PFSK-1 (cell line): ENCODE measurements at regions not wholly inside any gene's neighbourhood (a gene's known extent, or its start where the extent isn't known, plus 50 kb on each side); places are given as distances from the start of the nearest gene placed in this dataset.

Source experiments
- FOXP2 ChIP-seq: optimal IDR thresholded peaks from 2 replicates; pipeline ENCODE3; 2011; ENCODE audit warnings: borderline replicate concordance, control low read depth, inconsistent platforms; ENCODE audit not compliant: insufficient read depth; ENCODE audit errors: extremely low read length, extremely low read depth
- POLR2AphosphoS5 ChIP-seq: IDR thresholded peaks from 2 replicates; pipeline ENCODE4 v1.6.1; 2012; ENCODE audit warnings: low read depth, mild to moderate bottlenecking, control low read depth, low read length, moderate library complexity
- SIN3A ChIP-seq: IDR thresholded peaks from 2 replicates; pipeline ENCODE4 v1.6.1; 2012; ENCODE audit warnings: mild to moderate bottlenecking, low read length, moderate library complexity, borderline replicate concordance; ENCODE audit not compliant: insufficient read depth
- TAF1 ChIP-seq: IDR thresholded peaks from 2 replicates; pipeline ENCODE4 v1.6.1; 2012; ENCODE audit warnings: low read length, control low read depth, borderline replicate concordance; ENCODE audit not compliant: insufficient read depth
- TF ChIP-seq, protein P1 (sequence below), 2 experiments: IDR thresholded peaks; 2 replicates each; pipeline versions ENCODE4 v1.6.1 to v1.8.0; 2011 to 2012; ENCODE audit warnings: low read depth in 2 of 2, low read length in 2 of 2, control low read depth in 1 of 2, inconsistent platforms in 1 of 2, mild to moderate bottlenecking in 1 of 2, moderate library complexity in 1 of 2; ENCODE audit not compliant: insufficient read depth in 1 of 2

DNA sequence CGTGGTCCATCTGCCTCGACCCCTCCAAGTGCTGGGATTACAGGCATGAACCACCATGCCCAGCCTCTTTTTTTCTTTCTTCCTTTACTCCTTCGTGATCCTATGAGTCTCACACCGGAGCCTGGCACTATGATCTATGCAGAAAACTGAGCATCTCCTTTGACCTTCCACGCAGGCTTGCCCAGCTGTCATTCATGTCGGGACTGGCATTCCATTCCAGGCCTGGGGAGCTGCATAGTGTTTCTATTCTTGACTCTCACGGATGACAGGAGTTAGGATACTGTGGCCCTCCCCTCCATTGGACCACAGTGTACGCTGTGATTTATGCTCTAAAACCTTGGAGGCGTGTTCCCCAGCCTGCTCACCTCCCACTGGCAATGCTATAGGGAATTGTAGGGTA, 611.8 kb downstream of the BRD1 start:
- TF ChIP-seq FOXP2 (no peak), SIN3A (no peak), TAF1 (no peak), POLR2AphosphoS5 (no peak)
- TF ChIP-seq, protein P1, sequence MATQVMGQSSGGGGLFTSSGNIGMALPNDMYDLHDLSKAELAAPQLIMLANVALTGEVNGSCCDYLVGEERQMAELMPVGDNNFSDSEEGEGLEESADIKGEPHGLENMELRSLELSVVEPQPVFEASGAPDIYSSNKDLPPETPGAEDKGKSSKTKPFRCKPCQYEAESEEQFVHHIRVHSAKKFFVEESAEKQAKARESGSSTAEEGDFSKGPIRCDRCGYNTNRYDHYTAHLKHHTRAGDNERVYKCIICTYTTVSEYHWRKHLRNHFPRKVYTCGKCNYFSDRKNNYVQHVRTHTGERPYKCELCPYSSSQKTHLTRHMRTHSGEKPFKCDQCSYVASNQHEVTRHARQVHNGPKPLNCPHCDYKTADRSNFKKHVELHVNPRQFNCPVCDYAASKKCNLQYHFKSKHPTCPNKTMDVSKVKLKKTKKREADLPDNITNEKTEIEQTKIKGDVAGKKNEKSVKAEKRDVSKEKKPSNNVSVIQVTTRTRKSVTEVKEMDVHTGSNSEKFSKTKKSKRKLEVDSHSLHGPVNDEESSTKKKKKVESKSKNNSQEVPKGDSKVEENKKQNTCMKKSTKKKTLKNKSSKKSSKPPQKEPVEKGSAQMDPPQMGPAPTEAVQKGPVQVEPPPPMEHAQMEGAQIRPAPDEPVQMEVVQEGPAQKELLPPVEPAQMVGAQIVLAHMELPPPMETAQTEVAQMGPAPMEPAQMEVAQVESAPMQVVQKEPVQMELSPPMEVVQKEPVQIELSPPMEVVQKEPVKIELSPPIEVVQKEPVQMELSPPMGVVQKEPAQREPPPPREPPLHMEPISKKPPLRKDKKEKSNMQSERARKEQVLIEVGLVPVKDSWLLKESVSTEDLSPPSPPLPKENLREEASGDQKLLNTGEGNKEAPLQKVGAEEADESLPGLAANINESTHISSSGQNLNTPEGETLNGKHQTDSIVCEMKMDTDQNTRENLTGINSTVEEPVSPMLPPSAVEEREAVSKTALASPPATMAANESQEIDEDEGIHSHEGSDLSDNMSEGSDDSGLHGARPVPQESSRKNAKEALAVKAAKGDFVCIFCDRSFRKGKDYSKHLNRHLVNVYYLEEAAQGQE (IDR thresholded peaks at IDR 0.05; ENCODE audit: insufficient read depth in 1 of 2, low read depth in 2 of 2, low read length in 2 of 2): no peak

DNA sequence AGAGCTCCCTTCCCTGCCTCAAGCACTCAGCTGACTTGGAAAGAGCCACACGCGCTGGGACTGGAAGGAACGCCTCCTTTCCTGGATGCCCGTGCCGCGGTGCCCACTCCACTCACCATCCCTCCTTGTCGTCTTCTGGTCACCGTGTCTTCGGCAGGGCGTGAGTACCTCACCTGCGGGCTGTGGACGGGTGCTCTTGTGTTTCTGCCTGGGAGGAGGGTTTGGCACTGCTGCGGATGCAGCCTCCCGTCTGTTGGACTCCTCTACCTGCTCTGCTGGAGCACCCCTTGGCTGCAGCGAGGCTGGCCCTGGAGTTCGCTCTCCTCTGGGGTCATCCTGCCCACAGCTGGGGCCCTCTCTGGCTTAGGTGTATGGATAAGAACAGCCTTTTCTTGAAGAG, 612.7 kb downstream of the BRD1 start:
- TF ChIP-seq, protein P1 (IDR thresholded peaks at IDR 0.05; ENCODE audit: insufficient read depth in 1 of 2, low read depth in 2 of 2, low read length in 2 of 2): no peak
- TF ChIP-seq TAF1 (no peak), FOXP2 (no peak), SIN3A (no peak), POLR2AphosphoS5 (no peak)

DNA sequence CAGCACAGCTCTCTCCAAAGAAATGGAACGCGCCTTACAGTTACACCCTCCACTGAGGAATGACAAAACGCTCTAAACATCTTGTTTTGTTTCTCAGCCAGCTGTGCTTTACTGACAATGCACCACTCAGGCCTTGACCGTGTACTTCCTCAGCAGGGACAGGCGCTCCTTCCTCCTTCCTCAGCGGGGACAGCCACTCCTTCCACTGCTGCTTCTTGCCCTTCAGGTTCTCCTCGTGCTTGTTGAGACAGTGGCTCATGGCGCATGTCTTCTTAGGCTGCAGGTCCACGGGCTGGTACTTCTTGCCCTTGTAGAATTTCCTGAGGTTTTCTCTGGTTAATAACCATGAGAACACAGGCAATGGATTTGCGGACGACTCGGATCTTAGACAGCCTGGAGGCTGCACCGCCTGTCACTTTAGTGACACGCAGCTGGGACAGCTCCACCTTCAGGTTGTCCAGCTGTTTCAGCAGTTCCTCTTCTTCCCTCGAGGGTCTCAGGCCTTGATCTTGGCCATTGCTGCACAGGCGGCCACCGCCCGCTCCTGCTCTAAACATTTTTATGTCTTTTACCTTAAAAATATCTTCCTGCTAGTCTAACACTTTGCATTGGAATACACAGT, 613.8 kb downstream of the BRD1 start:
- TF ChIP-seq FOXP2 (no peak), SIN3A (no peak), TAF1 (no peak), POLR2AphosphoS5 (no peak)
- TF ChIP-seq, protein P1 (IDR thresholded peaks at IDR 0.05; ENCODE audit: insufficient read depth in 1 of 2, low read depth in 2 of 2, low read length in 2 of 2): no peak

DNA sequence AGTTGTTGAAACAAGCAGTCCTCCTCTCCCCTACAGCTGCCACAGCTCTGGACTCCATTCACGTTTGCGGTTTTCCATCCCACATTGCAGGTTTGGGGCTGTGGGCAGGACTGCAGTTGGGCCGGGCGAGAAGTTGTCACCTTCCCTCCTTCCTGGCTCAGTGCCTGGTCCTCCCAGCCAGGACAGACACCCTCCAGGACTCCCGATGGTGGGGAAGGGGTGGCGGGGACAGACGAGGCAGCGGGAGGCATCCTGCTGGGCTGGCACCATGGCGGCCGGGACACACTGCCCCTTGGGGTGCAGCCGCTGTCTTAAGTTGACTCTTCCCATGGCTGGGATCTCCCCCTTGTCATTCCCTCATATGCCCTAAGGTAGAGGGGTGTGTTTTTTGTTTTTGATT, 615.2 kb downstream of the BRD1 start:
- no peak for TF ChIP-seq POLR2AphosphoS5
- TF ChIP-seq, protein P1 (IDR thresholded peaks at IDR 0.05; ENCODE audit: insufficient read depth in 1 of 2, low read depth in 2 of 2, low read length in 2 of 2): no peak

DNA sequence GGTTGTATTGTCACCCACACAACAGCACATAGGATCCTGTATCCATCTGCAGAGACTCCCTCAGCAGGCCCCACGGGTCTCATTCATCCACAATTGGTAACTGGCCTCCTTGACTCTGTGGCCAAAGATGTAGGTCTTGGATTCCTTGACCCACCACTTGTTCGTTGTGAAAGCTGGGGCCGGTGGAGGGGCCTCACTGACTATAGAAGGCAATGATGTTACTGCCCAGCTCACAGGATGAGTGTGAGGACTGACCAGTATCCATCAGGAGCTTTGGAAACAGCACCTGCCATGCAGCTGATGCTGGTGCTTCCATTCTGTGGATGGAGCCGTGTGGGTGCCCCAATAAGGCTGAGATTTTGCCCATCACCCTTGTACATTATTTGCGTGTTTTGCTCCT, 615.7 kb downstream of the BRD1 start:
- TF ChIP-seq, protein P1 (IDR thresholded peaks at IDR 0.05; ENCODE audit: insufficient read depth in 1 of 2, low read depth in 2 of 2, low read length in 2 of 2): no peak
- TF ChIP-seq POLR2AphosphoS5 (no peak), SIN3A (no peak), TAF1 (no peak), FOXP2 (no peak)
